Lower leg skin (tissue), 3 donors: ENCODE measurements at regions not wholly inside any gene's neighbourhood (a gene's known extent, or its start where the extent isn't known, plus 50 kb on each side); places are given as distances from the start of the nearest gene placed in this dataset.
"Not testable (repeated sequence)": the region's sequence is repeated elsewhere in the genome, so short reads cannot be mapped to it uniquely, and the experiment has no call there.

Experiments used
- DNase-seq, 2 donors: peaks; one replicate each; pipeline ENCODE4 v3.0.0-alpha.2; 2019; ENCODE audit warnings: low spot score in 2 of 2
- H3K4me3 ChIP-seq: fragments of 200-600 bp; sonication (generic); 2 replicates; pipeline ENCODE4 v1.5.1; 2017; ENCODE audit warnings: mild to moderate bottlenecking, low read depth; ENCODE audit not compliant: poor library complexity, severe bottlenecking
- WGBS, 2 donors: methylation state at CpG; one replicate each; pipeline ENCODE4 v1.1.5; 2018; 5-methylcytosine and 5-hydroxymethylcytosine counted together
- intact Hi-C: fragments of 100-400 bp; cut with DNase I; formaldehyde crosslinking; loops from one replicate; pipeline ENCODE4 v1.15.0; 2023; ENCODE audit warnings: low total_unique reads

- H3K4me3 ChIP-seq, intact Hi-C loops: not testable (repeated sequence)
- DNase-seq = peak in 1 of 2 donors; percentile 39
- 52 to 70% methylated on average over 6 of the region's 6 CpGs for WGBS, 2 donors
Measured at GRCh38 chr2:95764966-95765365, 173.2 kb downstream of the TRIM43 start.

GRCh38 chr2:95765925-95766910 is 174.4 kb downstream of the TRIM43 start:
- H3K4me3 ChIP-seq, intact Hi-C loops: not testable (repeated sequence)
- DNase-seq = peak in 1 of 2 donors; percentile 53
- 68 to 77% methylated on average over 11 of the region's 11 CpGs for WGBS, 2 donors

- H3K4me3 ChIP-seq, intact Hi-C loops: not testable (repeated sequence)
- 70 to 74% methylated on average over 3 to 4 of the region's 4 CpGs for WGBS, 2 donors
- DNase-seq = peak in 1 of 2 donors; percentile 29
Measured at GRCh38 chr2:95767531-95767930, 175.7 kb downstream of the TRIM43 start.

GRCh38 chr2:95767950-95768349 is 176.1 kb downstream of the TRIM43 start:
- WGBS, 2 donors = 57 to 92% methylated on average over 1 to 2 of the region's 3 CpGs
- H3K4me3 ChIP-seq, DNase-seq, intact Hi-C loops: not testable (repeated sequence)

DNA sequence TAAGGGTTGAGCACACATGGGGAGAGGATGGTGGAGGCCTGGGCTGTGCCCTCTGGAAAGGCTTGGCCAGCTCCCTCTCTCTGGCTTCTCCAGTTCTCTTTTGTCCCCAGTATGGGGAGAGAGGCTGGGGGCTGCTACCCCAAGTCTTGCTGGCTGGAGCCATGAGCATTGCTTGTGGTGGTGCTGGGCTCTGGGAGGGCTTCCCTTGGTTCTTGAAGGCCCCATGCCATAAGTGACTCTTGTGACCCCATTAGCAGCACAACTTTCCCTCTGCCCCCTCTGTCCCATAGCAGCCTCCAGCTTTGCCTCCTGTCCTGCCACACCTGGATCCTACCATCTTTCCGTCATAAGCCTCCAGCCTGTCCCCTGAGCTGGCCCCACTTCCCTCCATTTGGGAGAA is 177.5 kb downstream of the TRIM43 start:
- intact Hi-C loops, H3K4me3 ChIP-seq: not testable (repeated sequence)
- WGBS, 2 donors = 62 to 100% methylated on average over 1 of the region's 1 CpG
- peak in 1 of 2 donors; percentile 69 for DNase-seq

GRCh38 chr2:95770726-95771125 is 178.9 kb downstream of the TRIM43 start:
- H3K4me3 ChIP-seq, intact Hi-C loops: not testable (repeated sequence)
- peak in 1 of 2 donors; percentile 29 for DNase-seq
- WGBS, 2 donors = 81 to 83% methylated on average over 7 of the region's 9 CpGs

- peak in 1 of 2 donors; percentile 17 for DNase-seq
- intact Hi-C loops, H3K4me3 ChIP-seq: not testable (repeated sequence)
- 63 to 86% methylated on average over 3 to 4 of the region's 11 CpGs for WGBS, 2 donors
Measured at GRCh38 chr2:95774322-95775192, 182.8 kb downstream of the TRIM43 start.

GRCh38 chr2:95775193-95775531 is 183.4 kb downstream of the TRIM43 start:
- 83 to 88% methylated on average over 1 of the region's 9 CpGs for WGBS, 2 donors
- H3K4me3 ChIP-seq, intact Hi-C loops, DNase-seq: not testable (repeated sequence)
